MCF 10A (cell line): ENCODE measurements at regions not wholly inside any gene's neighbourhood (a gene's known extent, or its start where the extent isn't known, plus 50 kb on each side); places are given as distances from the start of the nearest gene placed in this dataset.
"Not testable (repeated sequence)": the region's sequence is repeated elsewhere in the genome, so short reads cannot be mapped to it uniquely, and the experiment has no call there.

ENCODE experiments used
- BruUV-seq: library from RNA; stranded (reverse); fragments of 400-500 nt; replicated peaks from 2 replicates; lab custom pipeline; 2021; lab: Mats Ljungman, UMichigan
- CTCF ChIA-PET: fragments of 300-600 bp; sonication (Branson Sonifier 250); formaldehyde crosslinking; extraction: SDS; loops from one replicate; lab custom pipeline; 2021; ENCODE audit warnings: antibody characterized with exemption, inconsistent platforms; lab: Yijun Ruan, JAX
- POLR2A ChIA-PET: fragments of 300-600, 350-650 bp; sonication (Branson Sonifier 250); formaldehyde crosslinking; extraction: SDS; loops from one replicate; lab custom pipeline; 2020; ENCODE audit warnings: antibody characterized with exemption, inconsistent platforms; lab: Yijun Ruan, JAX
- DNase-seq: peaks from one replicate; pipeline ENCODE4 v3.0.0-alpha.2; 2018; ENCODE audit not compliant: unreplicated experiment
- H3K27ac Mint-ChIP-seq: one replicate; pipeline ENCODE4 v1.8.0; 2022; ENCODE audit warnings: mild to moderate bottlenecking, low read depth, mixed read lengths; ENCODE audit not compliant: unreplicated experiment
- H3K27me3 Mint-ChIP-seq: one replicate; pipeline ENCODE4 v1.8.0; 2022; ENCODE audit warnings: mixed read lengths; ENCODE audit not compliant: insufficient read depth, unreplicated experiment
- H3K36me3 Mint-ChIP-seq: one replicate; pipeline ENCODE4 v1.8.0; 2022; ENCODE audit warnings: mild to moderate bottlenecking, moderate library complexity, mixed read lengths; ENCODE audit not compliant: insufficient read depth, unreplicated experiment
- H3K4me1 Mint-ChIP-seq: one replicate; pipeline ENCODE4 v1.8.0; 2022; ENCODE audit warnings: mixed read lengths; ENCODE audit not compliant: insufficient read depth, unreplicated experiment
- H3K4me3 Mint-ChIP-seq: one replicate; pipeline ENCODE4 v1.8.0; 2022; ENCODE audit warnings: mild to moderate bottlenecking, moderate library complexity, mixed read lengths; ENCODE audit not compliant: unreplicated experiment
- H3K9me3 Mint-ChIP-seq: one replicate; pipeline ENCODE4 v1.8.0; 2022; ENCODE audit warnings: mixed read lengths; ENCODE audit not compliant: unreplicated experiment
- intact Hi-C: fragments of 100-400 bp; cut with micrococcal nuclease; formaldehyde crosslinking; loops from 2 replicates; pipeline ENCODE4 v1.14.1; 2022
- TF ChIP-seq, protein P1 (sequence below): fragments of 200-600 bp; IDR thresholded peaks from one replicate; pipeline ENCODE4 v1.8.0; 2022; ENCODE audit warnings: antibody characterized with exemption, mild to moderate bottlenecking; ENCODE audit not compliant: unreplicated experiment

GRCh38 chr15:30794388-30794787 is 109.3 kb upstream of the FAN1 start:
- intact Hi-C loops, result no loop called here
- no TSS peak for BruUV-seq
- POLR2A ChIA-PET, result no interaction called here
- Mint-ChIP-seq H3K27me3 (no peaks in the 10 kb centered on the region), H3K27ac (no peak overlapping the region), H3K4me1 (peaks cover 7% of the 10 kb centered on the region), H3K36me3 (no peaks in the 10 kb centered on the region), H3K4me3 (no peak overlapping the region), H3K9me3 (no peaks in the 10 kb centered on the region)
- CTCF ChIA-PET, result no interaction called here
- no peak for DNase-seq
- TF ChIP-seq, protein P1, sequence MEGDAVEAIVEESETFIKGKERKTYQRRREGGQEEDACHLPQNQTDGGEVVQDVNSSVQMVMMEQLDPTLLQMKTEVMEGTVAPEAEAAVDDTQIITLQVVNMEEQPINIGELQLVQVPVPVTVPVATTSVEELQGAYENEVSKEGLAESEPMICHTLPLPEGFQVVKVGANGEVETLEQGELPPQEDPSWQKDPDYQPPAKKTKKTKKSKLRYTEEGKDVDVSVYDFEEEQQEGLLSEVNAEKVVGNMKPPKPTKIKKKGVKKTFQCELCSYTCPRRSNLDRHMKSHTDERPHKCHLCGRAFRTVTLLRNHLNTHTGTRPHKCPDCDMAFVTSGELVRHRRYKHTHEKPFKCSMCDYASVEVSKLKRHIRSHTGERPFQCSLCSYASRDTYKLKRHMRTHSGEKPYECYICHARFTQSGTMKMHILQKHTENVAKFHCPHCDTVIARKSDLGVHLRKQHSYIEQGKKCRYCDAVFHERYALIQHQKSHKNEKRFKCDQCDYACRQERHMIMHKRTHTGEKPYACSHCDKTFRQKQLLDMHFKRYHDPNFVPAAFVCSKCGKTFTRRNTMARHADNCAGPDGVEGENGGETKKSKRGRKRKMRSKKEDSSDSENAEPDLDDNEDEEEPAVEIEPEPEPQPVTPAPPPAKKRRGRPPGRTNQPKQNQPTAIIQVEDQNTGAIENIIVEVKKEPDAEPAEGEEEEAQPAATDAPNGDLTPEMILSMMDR, result no peak

DNA sequence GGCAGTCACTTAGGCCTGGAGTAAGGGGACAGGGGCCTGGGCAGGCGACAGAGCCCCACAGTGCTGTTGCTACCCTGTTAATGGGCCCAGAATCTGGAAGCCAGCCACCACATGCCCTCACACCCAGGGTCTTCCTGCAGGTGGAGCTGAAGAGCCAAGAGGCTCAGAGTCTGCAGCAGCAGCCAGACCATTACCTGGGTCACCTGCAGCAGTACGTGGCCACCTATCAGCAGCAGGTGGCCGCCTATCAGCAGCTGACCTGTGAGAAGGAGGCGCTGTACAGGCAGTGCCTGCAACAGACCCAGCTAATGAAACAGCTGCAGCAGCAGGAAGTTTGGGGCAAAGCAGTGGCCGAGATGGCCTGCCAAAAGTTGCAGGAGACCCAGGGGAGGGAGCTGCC is 104.2 kb upstream of the FAN1 start:
- H3K27me3 Mint-ChIP-seq, H3K9me3 Mint-ChIP-seq, intact Hi-C loops, BruUV-seq, H3K27ac Mint-ChIP-seq, POLR2A ChIA-PET, H3K36me3 Mint-ChIP-seq, H3K4me3 Mint-ChIP-seq, H3K4me1 Mint-ChIP-seq, CTCF ChIA-PET: not testable (repeated sequence)
- DNase-seq, result peak; percentile 24

DNA sequence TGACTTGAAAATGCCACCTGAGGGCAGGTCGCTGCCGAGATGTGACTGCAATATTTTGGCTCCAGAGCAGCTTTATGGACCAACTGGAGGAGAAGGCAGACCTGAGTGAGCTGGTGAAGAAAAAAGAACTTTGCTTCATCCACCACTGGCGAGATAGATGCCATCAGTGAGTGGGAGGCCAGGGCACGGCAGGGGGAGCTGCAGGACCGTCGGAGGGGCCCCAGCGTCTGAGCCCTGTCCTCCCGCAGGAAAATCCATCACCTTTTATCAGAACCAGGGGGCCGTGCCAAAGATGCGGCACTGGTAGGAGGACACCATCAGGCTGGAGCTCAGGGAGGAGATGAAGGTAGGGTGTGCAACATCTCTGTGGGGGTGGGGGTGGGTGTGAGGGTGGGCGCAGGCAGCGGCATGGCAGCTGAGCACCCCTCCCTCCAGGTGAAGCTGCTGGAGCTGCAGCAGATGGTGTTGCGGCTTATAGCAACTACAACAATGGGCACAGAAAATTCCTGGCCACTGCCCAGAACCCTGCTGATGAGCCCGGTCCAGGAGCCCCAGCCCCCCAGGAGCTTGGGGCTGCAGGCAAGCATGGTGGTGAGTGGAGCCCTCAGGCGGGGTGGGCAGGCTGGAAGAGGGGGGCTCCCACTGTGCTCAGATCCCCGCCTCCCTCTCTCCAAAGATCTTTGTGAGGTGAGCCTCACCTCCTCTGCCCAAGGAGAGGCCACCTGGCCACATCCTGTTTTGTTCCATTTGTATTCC is 102.4 kb upstream of the FAN1 start:
- H3K9me3 Mint-ChIP-seq, H3K27me3 Mint-ChIP-seq, H3K4me3 Mint-ChIP-seq, DNase-seq, BruUV-seq, POLR2A ChIA-PET, intact Hi-C loops, H3K27ac Mint-ChIP-seq, H3K36me3 Mint-ChIP-seq, H3K4me1 Mint-ChIP-seq: not testable (repeated sequence)
- CTCF ChIA-PET, result interaction anchor here (0.6 to 1.9 kb wide), 5 partner anchors 58 to 707 kb away, joined by 3 to 8 read pairs (median 3); no protein-coding TSS in a partner anchor
- TF ChIP-seq, protein P1, result peak; percentile 28

DNA sequence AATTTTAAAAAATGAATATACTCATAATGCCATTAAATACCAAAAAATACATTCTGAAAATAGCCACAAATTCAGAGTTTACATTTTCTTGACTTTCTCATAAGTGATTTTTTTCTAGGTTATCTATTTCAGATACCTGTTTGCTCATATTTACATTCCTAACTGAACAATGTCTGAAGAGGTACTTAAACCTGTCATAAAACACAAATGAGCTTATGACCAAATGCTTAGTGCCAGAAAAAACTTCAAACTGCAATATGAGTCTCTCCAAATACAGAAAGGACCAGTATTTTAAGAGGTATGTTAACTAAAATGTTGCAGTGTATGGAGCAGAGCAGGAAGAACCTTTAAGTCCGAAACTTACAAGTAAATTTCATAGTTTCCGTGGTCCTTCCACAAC is 101.7 kb upstream of the FAN1 start:
- H3K4me1 Mint-ChIP-seq, BruUV-seq, H3K36me3 Mint-ChIP-seq, H3K27ac Mint-ChIP-seq, H3K4me3 Mint-ChIP-seq, DNase-seq, POLR2A ChIA-PET, H3K9me3 Mint-ChIP-seq, H3K27me3 Mint-ChIP-seq, intact Hi-C loops: not testable (repeated sequence)
- CTCF ChIA-PET, result interaction anchor here (0.6 to 1.9 kb wide), 5 partner anchors 57 to 1862 kb away, joined by 3 to 8 read pairs (median 3); no protein-coding TSS in a partner anchor

GRCh38 chr15:30803703-30804102 is 100.0 kb upstream of the FAN1 start:
- DNase-seq, CTCF ChIA-PET, H3K27ac Mint-ChIP-seq, intact Hi-C loops, H3K4me1 Mint-ChIP-seq, H3K9me3 Mint-ChIP-seq, BruUV-seq, H3K36me3 Mint-ChIP-seq, H3K4me3 Mint-ChIP-seq, H3K27me3 Mint-ChIP-seq, POLR2A ChIA-PET: not testable (repeated sequence)
